ENCODE measurements at regions not wholly inside any gene's neighbourhood (a gene's known extent, or its start where the extent isn't known, plus 50 kb on each side); places are given as distances from the start of the nearest gene placed in this dataset.

DNA sequence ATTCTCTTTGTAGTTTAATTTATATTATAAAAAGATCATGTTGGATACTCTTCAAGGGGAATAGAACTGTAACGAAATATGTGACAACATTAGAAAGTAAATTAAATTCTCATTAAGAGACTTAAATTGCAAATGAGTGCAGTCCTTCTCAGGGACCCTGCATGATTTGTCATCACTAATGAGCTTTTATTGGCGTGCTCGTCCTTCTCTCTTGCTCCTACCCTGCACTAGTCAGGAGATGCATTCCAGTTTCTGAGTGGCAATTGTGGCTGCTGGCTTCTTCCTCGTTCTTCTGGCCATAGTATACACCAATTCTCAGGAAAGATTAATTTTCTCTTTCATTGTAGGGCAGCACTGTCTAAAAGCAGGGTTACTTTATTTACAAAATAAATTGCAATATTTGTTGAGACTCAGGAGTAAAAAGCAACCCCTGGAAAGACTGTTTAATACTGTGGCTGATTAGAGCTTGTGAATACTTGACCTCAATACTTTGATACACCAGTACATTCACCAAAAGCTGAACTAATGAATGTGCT, 376.3 kb upstream of the CHD1 start:
- no peak for DNase-seq (ENCODE audit: low read depth in 2 of 2)
- H3K4me1 ChIP-seq (ENCODE audit: control insufficient read depth, extremely low read depth, insufficient read depth, low read length): no peaks in the 10 kb centered on the region
- H3K27ac ChIP-seq (ENCODE audit: insufficient read depth, low read length): no peak overlapping the region
- no peaks in the 10 kb centered on the region for H3K27me3 ChIP-seq (ENCODE audit: control insufficient read depth, insufficient read depth, low read length)
- H3K79me2 ChIP-seq (ENCODE audit: control insufficient read depth, insufficient read depth, low read length): no peaks in the 10 kb centered on the region
- H3K4me3 ChIP-seq (replicated peaks in 1 of 4; ENCODE audit: control extremely low read depth in 1 of 4, insufficient read depth in 1 of 4, low read depth in 3 of 4, low read length in 4 of 4): no peak overlapping the region
- H4K20me1 ChIP-seq (ENCODE audit: control insufficient read depth, extremely low read depth, insufficient read depth, low read length): no peaks in the 10 kb centered on the region
- TF ChIP-seq CTCF (conservative IDR thresholded peaks at IDR 0.05 in 1 of 2, IDR thresholded peaks at IDR 0.05 in 1 of 2; ENCODE audit: low read depth in 1 of 2, low read length in 2 of 2): no peak
- no peak for TF ChIP-seq EZH2 (IDR thresholded peaks at IDR 0.05; ENCODE audit: low read length, missing control alignments)
- H2AFZ ChIP-seq (ENCODE audit: low read length): no peak overlapping the region
- no peaks in the 10 kb centered on the region for H3K36me3 ChIP-seq (ENCODE audit: control insufficient read depth, insufficient read depth, low read length)
- H3K9me3 ChIP-seq (ENCODE audit: control insufficient read depth, insufficient read depth, low read depth, low read length): no peaks in the 10 kb centered on the region
- H3K9ac ChIP-seq (ENCODE audit: insufficient read depth, low read length): no peak overlapping the region
- no peak overlapping the region for H3K4me2 ChIP-seq (ENCODE audit: extremely low read depth, insufficient read depth, low read length)

DNA sequence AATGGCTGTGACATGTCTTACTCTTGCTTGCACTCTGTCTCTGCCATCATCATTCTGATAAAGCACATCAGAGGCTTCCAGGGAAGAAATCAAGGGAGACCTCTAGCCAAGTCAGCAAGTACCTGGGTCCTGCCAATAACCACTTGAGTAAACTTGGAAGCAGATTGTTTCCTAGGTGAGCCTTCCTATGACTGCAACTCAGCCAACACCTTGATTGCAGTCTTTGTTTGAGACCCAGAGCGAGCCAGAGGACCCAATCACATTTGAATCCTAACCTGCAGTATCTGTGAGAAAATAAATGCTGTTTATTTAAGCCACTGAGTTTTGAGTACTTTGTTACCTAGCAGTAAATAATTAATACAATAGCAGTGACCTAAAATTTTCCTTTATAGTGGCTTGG, 356.8 kb upstream of the CHD1 start:
- Histone ChIP-seq H4K20me1 (ENCODE audit: control insufficient read depth, extremely low read depth, insufficient read depth, low read length) (no peaks in the 10 kb centered on the region), H3K9me3 (ENCODE audit: control insufficient read depth, insufficient read depth, low read depth, low read length) (no peaks in the 10 kb centered on the region), H3K4me1 (ENCODE audit: control insufficient read depth, extremely low read depth, insufficient read depth, low read length) (no peaks in the 10 kb centered on the region), H3K4me2 (ENCODE audit: extremely low read depth, insufficient read depth, low read length) (no peak overlapping the region), H3K4me3 (replicated peaks in 1 of 4; ENCODE audit: control extremely low read depth in 1 of 4, insufficient read depth in 1 of 4, low read depth in 3 of 4, low read length in 4 of 4) (no peak overlapping the region), H3K9ac (ENCODE audit: insufficient read depth, low read length) (no peak overlapping the region), H3K79me2 (ENCODE audit: control insufficient read depth, insufficient read depth, low read length) (no peaks in the 10 kb centered on the region), H3K27me3 (ENCODE audit: control insufficient read depth, insufficient read depth, low read length) (no peaks in the 10 kb centered on the region), H3K27ac (ENCODE audit: insufficient read depth, low read length) (no peak overlapping the region), H3K36me3 (ENCODE audit: control insufficient read depth, insufficient read depth, low read length) (no peaks in the 10 kb centered on the region), H2AFZ (ENCODE audit: low read length) (no peak overlapping the region)
- no peak for DNase-seq (ENCODE audit: low read depth in 2 of 2)
- no peak for TF ChIP-seq CTCF (conservative IDR thresholded peaks at IDR 0.05 in 1 of 2, IDR thresholded peaks at IDR 0.05 in 1 of 2; ENCODE audit: low read depth in 1 of 2, low read length in 2 of 2)
- TF ChIP-seq EZH2 (IDR thresholded peaks at IDR 0.05; ENCODE audit: low read length, missing control alignments): no peak

DNA sequence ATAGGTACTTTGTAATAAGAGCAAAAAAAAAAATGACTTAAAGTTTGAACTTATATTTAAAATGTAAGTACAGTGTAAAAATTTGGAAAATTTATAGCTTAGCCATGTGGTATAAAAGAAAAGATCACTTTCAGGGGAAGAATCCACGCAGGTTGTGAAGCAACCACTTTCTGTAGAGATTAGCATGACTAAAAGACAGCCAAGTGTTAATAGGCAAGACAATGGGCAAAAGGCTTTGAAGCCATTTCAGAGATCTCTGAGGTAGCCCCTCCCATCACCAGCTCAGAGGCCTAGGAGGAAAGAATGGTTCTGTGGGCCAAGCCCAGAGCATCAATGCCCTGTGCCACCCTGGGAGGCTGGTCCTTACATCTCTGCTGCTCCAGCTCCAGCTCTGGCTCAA, 346.3 kb upstream of the CHD1 start:
- no peak overlapping the region for H3K4me3 ChIP-seq (replicated peaks in 1 of 4; ENCODE audit: control extremely low read depth in 1 of 4, insufficient read depth in 1 of 4, low read depth in 3 of 4, low read length in 4 of 4)
- DNase-seq (ENCODE audit: low read depth in 2 of 2): no peak
- H3K9me3 ChIP-seq (ENCODE audit: control insufficient read depth, insufficient read depth, low read depth, low read length): no peaks in the 10 kb centered on the region
- no peaks in the 10 kb centered on the region for H3K4me1 ChIP-seq (ENCODE audit: control insufficient read depth, extremely low read depth, insufficient read depth, low read length)
- TF ChIP-seq CTCF (conservative IDR thresholded peaks at IDR 0.05 in 1 of 2, IDR thresholded peaks at IDR 0.05 in 1 of 2; ENCODE audit: low read depth in 1 of 2, low read length in 2 of 2) (no peak), EZH2 (IDR thresholded peaks at IDR 0.05; ENCODE audit: low read length, missing control alignments) (no peak)
- no peaks in the 10 kb centered on the region for H3K36me3 ChIP-seq (ENCODE audit: control insufficient read depth, insufficient read depth, low read length)
- H3K27ac ChIP-seq (ENCODE audit: insufficient read depth, low read length): no peak overlapping the region
- H3K79me2 ChIP-seq (ENCODE audit: control insufficient read depth, insufficient read depth, low read length): no peaks in the 10 kb centered on the region
- no peaks in the 10 kb centered on the region for H3K27me3 ChIP-seq (ENCODE audit: control insufficient read depth, insufficient read depth, low read length)
- H4K20me1 ChIP-seq (ENCODE audit: control insufficient read depth, extremely low read depth, insufficient read depth, low read length): no peaks in the 10 kb centered on the region
- no peak overlapping the region for H3K4me2 ChIP-seq (ENCODE audit: extremely low read depth, insufficient read depth, low read length)
- no peak overlapping the region for H2AFZ ChIP-seq (ENCODE audit: low read length)
- H3K9ac ChIP-seq (ENCODE audit: insufficient read depth, low read length): no peak overlapping the region

Data from fibroblast of lung (primary cell).